HG02840 (cell line): ENCODE measurements at regions not wholly inside any gene's neighbourhood (a gene's known extent, or its start where the extent isn't known, plus 50 kb on each side); places are given as distances from the start of the nearest gene placed in this dataset.

Source experiments
- ATAC-seq: cut with Tn5 transposase; IDR thresholded peaks from one replicate; pipeline ENCODE4 v1.9.1; 2021; ENCODE audit warnings: mild to moderate bottlenecking, moderate library complexity, moderate number of reproducible peaks; ENCODE audit not compliant: unreplicated experiment, low FRiP score

- ATAC-seq: no peak
Observed at GRCh38 chr2:145155196-145155595, 635.3 kb upstream of the ZEB2 start.

GRCh38 chr2:145154731-145155130, 634.8 kb upstream of the ZEB2 start:
- no peak for ATAC-seq

- no peak for ATAC-seq
Observed at GRCh38 chr2:145146691-145147090, 626.8 kb upstream of the ZEB2 start.

GRCh38 chr2:145144131-145144728, 624.3 kb upstream of the ZEB2 start:
- no peak for ATAC-seq

- no peak for ATAC-seq
Observed at GRCh38 chr2:145141981-145142380, 622.1 kb upstream of the ZEB2 start.

GRCh38 chr2:145140658-145141057, 620.7 kb upstream of the ZEB2 start:
- ATAC-seq: no peak

GRCh38 chr2:145138626-145139025, 618.7 kb upstream of the ZEB2 start:
- no peak for ATAC-seq

GRCh38 chr2:145137901-145138300, 618.0 kb upstream of the ZEB2 start:
- no peak for ATAC-seq

GRCh38 chr2:145137211-145137610, 617.3 kb upstream of the ZEB2 start:
- no peak for ATAC-seq

GRCh38 chr2:145136702-145137101, 616.8 kb upstream of the ZEB2 start:
- no peak for ATAC-seq

- ATAC-seq: no peak
Observed at GRCh38 chr2:145126146-145126545, 606.2 kb upstream of the ZEB2 start.

GRCh38 chr2:145124085-145124484, 604.2 kb upstream of the ZEB2 start:
- ATAC-seq: no peak

GRCh38 chr2:145123606-145124005, 603.7 kb upstream of the ZEB2 start:
- no peak for ATAC-seq

GRCh38 chr2:145119225-145119624, 599.3 kb upstream of the ZEB2 start:
- no peak for ATAC-seq

- ATAC-seq: no peak
Observed at GRCh38 chr2:145116834-145117725, 597.2 kb upstream of the ZEB2 start.

GRCh38 chr2:145116056-145116455, 596.1 kb upstream of the ZEB2 start:
- no peak for ATAC-seq

GRCh38 chr2:145114726-145115125, 594.8 kb upstream of the ZEB2 start:
- ATAC-seq: no peak

GRCh38 chr2:145112467-145112866, 592.5 kb upstream of the ZEB2 start:
- ATAC-seq: no peak

GRCh38 chr2:145110668-145111356, 590.9 kb upstream of the ZEB2 start:
- no peak for ATAC-seq

- ATAC-seq: no peak
Observed at GRCh38 chr2:145108959-145109710, 589.2 kb upstream of the ZEB2 start.

- no peak for ATAC-seq
Observed at GRCh38 chr2:145108361-145108778, 588.5 kb upstream of the ZEB2 start.
